Loucy (cell line): ENCODE measurements at regions not wholly inside any gene's neighbourhood (a gene's known extent, or its start where the extent isn't known, plus 50 kb on each side); places are given as distances from the start of the nearest gene placed in this dataset.

Source experiments
- H2AFZ ChIP-seq: fragments of 200-600 bp; sonication (generic); 2 replicates; pipeline ENCODE4 v1.6.0; 2016; ENCODE audit warnings: antibody characterized with exemption, mild to moderate bottlenecking, low read length, moderate library complexity
- H3F3A ChIP-seq: fragments of 200-600 bp; 2 replicates; pipeline ENCODE4 v1.6.0; 2016; ENCODE audit warnings: antibody characterized with exemption, low read depth, mild to moderate bottlenecking
- H3K27me3 ChIP-seq: fragments of 200-600 bp; sonication (generic); 2 replicates; pipeline ENCODE4 v1.6.1; 2014; ENCODE audit warnings: low read length, mild to moderate bottlenecking; ENCODE audit not compliant: insufficient read depth, poor library complexity, severe bottlenecking
- H3K36me3 ChIP-seq: fragments of 200-600 bp; sonication (generic); 2 replicates; pipeline ENCODE4 v1.6.1; 2016; ENCODE audit warnings: low read length; ENCODE audit not compliant: insufficient read depth
- H3K4me1 ChIP-seq: fragments of 200-600 bp; sonication (generic); 2 replicates; pipeline ENCODE4 v1.5.1; 2014; ENCODE audit warnings: low read length, mild to moderate bottlenecking; ENCODE audit not compliant: insufficient read depth, poor library complexity, severe bottlenecking
- H3K4me2 ChIP-seq: fragments of 200-600 bp; sonication (generic); 2 replicates; pipeline ENCODE4 v1.6.0; 2014; ENCODE audit warnings: antibody characterized with exemption, low read length, low read depth, mild to moderate bottlenecking; ENCODE audit not compliant: poor library complexity, severe bottlenecking
- H3K4me3 ChIP-seq: fragments of 200-600 bp; sonication (generic); 2 replicates; pipeline ENCODE4 v1.5.1; 2014; ENCODE audit warnings: low read length, mild to moderate bottlenecking, mixed read lengths; ENCODE audit not compliant: poor library complexity, severe bottlenecking
- H3K79me2 ChIP-seq: fragments of 200-600 bp; sonication (generic); 2 replicates; pipeline ENCODE4 v1.6.1; 2014; ENCODE audit warnings: low read length; ENCODE audit not compliant: insufficient read depth
- H3K9ac ChIP-seq: fragments of 200-600 bp; sonication (generic); 2 replicates; pipeline ENCODE4 v1.6.0; 2014; ENCODE audit warnings: mild to moderate bottlenecking, low read depth, low read length, moderate library complexity; ENCODE audit not compliant: poor library complexity, severe bottlenecking
- H3K9me2 ChIP-seq: fragments of 200-600 bp; sonication (generic); replicated peaks from 2 replicates; pipeline ENCODE4 v1.6.1; 2016; ENCODE audit warnings: low read depth, low read length, mixed read lengths
- H3K9me3 ChIP-seq: fragments of 200-600 bp; sonication (generic); 2 replicates; pipeline ENCODE4 v1.6.1; 2014; ENCODE audit warnings: mild to moderate bottlenecking, antibody characterized with exemption, low read length, low read depth; ENCODE audit not compliant: insufficient read depth
- H4K20me1 ChIP-seq: fragments of 200-600 bp; sonication (generic); 2 replicates; pipeline ENCODE4 v1.6.0; 2014; ENCODE audit warnings: antibody characterized with exemption, low read length, mild to moderate bottlenecking; ENCODE audit not compliant: insufficient read depth, poor library complexity, severe bottlenecking
- CTCF ChIP-seq: fragments of 200-600 bp; sonication (generic); conservative IDR thresholded peaks from 2 replicates; pipeline ENCODE4 v1.5.1; 2014; ENCODE audit warnings: mild to moderate bottlenecking, antibody characterized with exemption, low read length
- EZH2phosphoT487 ChIP-seq: fragments of 200-600 bp; IDR thresholded peaks from 2 replicates; pipeline ENCODE4 v1.6.1; 2018; ENCODE audit warnings: antibody characterized with exemption, mild to moderate bottlenecking, moderate library complexity, borderline replicate concordance

- TF ChIP-seq CTCF = no peak
- no peak for TF ChIP-seq EZH2phosphoT487
- no peak overlapping the region for H3K4me2 ChIP-seq
- no peaks in the 10 kb centered on the region for H3F3A ChIP-seq
- H3K36me3 ChIP-seq = no peaks in the 10 kb centered on the region
- H3K9ac ChIP-seq = no peak overlapping the region
- H3K9me2 ChIP-seq = no peaks in the 10 kb centered on the region
- H3K4me3 ChIP-seq = no peak overlapping the region
- H3K9me3 ChIP-seq = peaks cover 2% of the 10 kb centered on the region; the same call in 1 of the 2 replicates
- H3K4me1 ChIP-seq = no peaks in the 10 kb centered on the region
- no peaks in the 10 kb centered on the region for H3K79me2 ChIP-seq
- H3K27me3 ChIP-seq = no peaks in the 10 kb centered on the region
- no peak overlapping the region for H2AFZ ChIP-seq
- H4K20me1 ChIP-seq = no peaks in the 10 kb centered on the region
Observed at GRCh38 chr4:148634476-148634875, 192.3 kb upstream of the NR3C2 start.

- TF ChIP-seq CTCF (no peak), EZH2phosphoT487 (no peak)
- H3K9me2 ChIP-seq = no peaks in the 10 kb centered on the region
- no peak overlapping the region for H2AFZ ChIP-seq
- H4K20me1 ChIP-seq = no peaks in the 10 kb centered on the region
- no peak overlapping the region for H3K4me2 ChIP-seq
- H3K9me3 ChIP-seq = peaks cover 2% of the 10 kb centered on the region; the same call in 1 of the 2 replicates
- H3F3A ChIP-seq = no peaks in the 10 kb centered on the region
- H3K9ac ChIP-seq = no peak overlapping the region
- H3K4me3 ChIP-seq = no peak overlapping the region
- no peaks in the 10 kb centered on the region for H3K36me3 ChIP-seq
- H3K27me3 ChIP-seq = no peaks in the 10 kb centered on the region
- H3K4me1 ChIP-seq = no peaks in the 10 kb centered on the region
- H3K79me2 ChIP-seq = no peaks in the 10 kb centered on the region
Observed at GRCh38 chr4:148633720-148634119, 191.5 kb upstream of the NR3C2 start.

GRCh38 chr4:148632476-148632875, 190.3 kb upstream of the NR3C2 start:
- TF ChIP-seq EZH2phosphoT487 (no peak), CTCF (no peak)
- no peaks in the 10 kb centered on the region for H4K20me1 ChIP-seq
- no peak overlapping the region for H3K4me3 ChIP-seq
- no peak overlapping the region for H3K4me2 ChIP-seq
- peaks cover 2% of the 10 kb centered on the region; the same call in 1 of the 2 replicates for H3K9me3 ChIP-seq
- H3K9me2 ChIP-seq = no peaks in the 10 kb centered on the region
- H2AFZ ChIP-seq = no peak overlapping the region
- H3K4me1 ChIP-seq = no peaks in the 10 kb centered on the region
- no peaks in the 10 kb centered on the region for H3F3A ChIP-seq
- H3K79me2 ChIP-seq = no peaks in the 10 kb centered on the region
- no peaks in the 10 kb centered on the region for H3K27me3 ChIP-seq
- no peaks in the 10 kb centered on the region for H3K36me3 ChIP-seq
- H3K9ac ChIP-seq = no peak overlapping the region
